ENCODE measurements at regions not wholly inside any gene's neighbourhood (a gene's known extent, or its start where the extent isn't known, plus 50 kb on each side); places are given as distances from the start of the nearest gene placed in this dataset.
"Not testable (repeated sequence)": the region's sequence is repeated elsewhere in the genome, so short reads cannot be mapped to it uniquely, and the experiment has no call there.

DNA sequence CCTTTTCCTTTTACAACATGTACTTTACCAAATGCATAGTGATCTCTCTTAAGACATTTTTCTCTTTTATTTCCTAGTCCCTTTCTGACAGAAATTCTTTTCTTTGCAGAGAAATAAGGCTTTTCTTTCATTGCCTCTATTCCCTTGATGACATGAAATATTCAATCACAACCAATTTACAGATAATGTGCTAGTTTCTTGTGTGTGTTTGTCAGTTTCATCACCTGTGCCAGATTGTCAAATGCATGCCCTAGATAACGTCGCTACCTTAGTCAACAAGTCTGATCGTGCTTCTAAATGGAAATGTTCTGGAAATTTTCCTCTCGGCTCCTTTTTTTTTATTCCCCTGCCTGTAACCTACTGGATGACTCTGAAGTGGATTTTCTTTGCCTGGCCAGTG lies 478.1 kb downstream of the KLF5 start:
- DNase-seq, result no peak

DNA sequence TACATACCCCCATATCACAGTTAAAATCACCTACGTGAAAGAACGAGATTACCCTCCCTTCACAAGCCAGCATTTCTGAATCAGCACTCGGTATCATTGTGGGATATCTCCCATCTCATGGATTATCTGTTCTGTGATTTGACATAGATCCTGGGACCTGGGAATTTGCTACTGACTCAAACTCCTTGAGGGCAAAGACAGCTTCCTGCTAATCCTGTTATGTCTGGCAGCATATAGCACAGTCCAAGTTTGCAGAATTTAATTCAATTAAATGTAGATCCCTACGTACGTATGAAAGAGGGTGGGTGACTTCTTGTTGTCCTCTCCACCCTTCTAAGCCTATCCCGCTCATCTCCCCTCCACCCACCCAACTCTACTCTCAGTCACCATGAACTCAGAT lies 476.5 kb downstream of the KLF5 start:
- DNase-seq, result no peak

DNA sequence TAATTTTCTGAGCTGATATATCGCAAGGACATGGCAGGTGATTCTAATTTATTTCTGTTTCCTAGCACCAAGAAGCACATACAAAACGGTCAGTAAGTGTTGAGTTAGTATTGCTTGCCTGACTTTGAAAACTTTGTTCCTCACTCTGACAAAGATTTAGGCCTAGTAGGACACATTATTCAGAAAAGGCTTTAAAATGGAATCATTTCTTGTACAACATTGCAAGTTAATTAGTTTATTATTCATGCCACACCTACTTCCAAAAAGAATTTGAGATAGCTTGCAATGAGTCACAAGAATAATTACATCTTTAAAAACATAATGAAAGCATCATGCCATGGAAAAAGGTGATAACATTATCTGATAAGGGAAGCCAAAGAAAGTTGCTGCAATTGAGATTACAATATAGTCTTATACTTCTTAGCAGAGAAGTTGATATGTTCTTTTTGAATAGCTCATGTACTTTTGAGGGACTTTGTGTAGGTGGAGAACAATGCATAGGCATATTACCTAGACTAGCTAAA lies 474.2 kb downstream of the KLF5 start:
- DNase-seq, result no peak

DNA sequence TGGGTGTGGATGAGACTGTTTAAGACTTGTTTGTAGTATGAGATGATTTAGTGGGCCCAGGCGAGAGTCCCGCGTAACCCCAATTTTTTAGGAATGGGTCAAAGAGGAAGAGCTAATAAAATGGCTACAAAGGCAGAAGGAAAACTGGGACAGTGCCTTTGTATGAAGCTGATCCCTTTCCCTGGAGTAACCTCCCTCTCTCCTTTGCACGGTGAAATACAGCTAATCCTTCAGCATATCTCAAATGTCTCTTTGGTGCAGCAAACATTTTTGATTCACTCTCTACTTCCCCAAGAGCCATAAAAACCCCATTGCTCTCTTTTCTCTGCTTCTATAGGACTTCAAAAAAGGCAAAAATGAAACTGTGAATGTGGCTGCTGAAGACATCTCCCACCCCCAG lies 473.8 kb downstream of the KLF5 start:
- DNase-seq, result no peak

DNA sequence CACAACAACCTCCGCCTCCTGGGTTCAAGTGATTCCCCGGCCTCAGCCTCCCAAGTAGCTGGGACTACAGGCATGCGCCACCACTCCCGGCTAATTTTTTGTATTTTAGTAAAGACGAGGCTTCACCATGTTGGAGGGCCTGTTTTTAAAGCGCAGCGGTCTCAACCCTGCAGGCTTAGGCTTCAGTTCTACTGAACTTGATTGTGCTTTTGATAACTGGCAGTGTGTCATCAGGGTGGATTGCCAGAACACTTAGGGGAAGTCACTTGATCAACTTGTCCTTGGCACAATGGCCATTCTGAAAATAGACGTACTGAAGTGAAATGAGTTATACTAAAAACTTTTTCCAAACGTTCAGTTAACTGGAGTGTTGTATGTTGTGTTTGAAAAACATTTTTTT lies 472.2 kb downstream of the KLF5 start:
- DNase-seq, result no peak

DNA sequence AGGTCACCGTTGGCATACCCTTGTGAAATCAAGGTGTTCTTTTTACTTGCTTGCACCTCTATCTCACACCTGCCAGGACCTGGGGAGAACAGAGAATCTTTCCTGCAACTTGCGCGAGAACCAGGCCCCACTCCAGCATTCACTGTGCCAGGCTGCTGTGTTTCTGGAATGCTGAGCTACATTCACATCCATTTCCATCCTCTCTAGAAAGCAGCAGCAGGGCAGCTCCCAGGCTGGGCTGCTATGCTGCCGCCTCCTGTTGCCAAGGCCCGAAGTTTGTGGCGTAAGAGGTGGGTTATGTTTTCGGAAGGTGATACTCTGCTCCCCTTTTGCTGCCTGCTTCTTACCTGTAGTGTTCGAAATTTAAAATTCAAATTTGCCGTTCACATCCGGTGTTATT lies 464.1 kb downstream of the KLF5 start:
- no peak for DNase-seq

DNA sequence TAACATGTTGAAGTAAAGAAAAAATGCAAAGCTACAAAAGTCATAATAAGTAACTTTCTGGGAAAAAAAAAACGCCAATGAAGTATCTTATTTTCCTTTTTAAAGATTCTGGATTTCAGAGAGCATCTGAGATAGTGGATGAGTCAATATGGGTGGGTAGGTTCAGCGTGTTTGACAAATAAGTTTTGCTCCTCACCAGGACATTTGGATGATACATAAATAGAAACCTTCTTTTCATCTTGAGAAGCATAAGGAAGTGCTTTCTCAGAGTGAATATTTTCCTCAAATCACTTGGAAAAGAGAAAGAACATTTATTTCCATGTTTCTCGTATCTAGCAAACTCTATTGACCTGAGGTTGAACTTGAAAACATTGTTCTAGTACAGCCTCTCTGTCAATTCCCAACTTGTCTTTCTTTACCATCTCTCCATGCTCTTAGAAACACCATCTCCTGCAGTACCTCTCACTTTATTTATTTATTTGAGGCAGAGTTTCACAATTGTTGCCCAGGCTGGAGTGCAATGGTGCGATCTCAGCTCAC lies 463.2 kb downstream of the KLF5 start:
- no peak for DNase-seq

DNA sequence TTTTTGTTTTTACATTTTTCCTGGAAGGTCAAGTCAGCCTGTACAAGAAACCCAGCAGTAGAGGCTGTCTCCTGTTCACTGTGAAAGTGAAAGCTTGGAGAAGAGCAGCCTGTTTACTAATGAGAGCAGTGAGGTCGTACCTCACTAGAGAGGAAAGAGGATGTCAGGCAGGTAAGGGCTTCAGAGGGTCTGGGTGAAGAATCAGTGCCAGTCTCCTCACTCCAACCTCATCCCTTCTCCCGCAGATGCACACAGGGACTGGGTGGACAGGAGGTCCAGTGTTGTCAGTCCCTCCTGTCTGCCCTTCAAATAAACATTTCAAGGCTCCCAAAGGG lies 462.5 kb downstream of the KLF5 start:
- DNase-seq, result no peak

DNA sequence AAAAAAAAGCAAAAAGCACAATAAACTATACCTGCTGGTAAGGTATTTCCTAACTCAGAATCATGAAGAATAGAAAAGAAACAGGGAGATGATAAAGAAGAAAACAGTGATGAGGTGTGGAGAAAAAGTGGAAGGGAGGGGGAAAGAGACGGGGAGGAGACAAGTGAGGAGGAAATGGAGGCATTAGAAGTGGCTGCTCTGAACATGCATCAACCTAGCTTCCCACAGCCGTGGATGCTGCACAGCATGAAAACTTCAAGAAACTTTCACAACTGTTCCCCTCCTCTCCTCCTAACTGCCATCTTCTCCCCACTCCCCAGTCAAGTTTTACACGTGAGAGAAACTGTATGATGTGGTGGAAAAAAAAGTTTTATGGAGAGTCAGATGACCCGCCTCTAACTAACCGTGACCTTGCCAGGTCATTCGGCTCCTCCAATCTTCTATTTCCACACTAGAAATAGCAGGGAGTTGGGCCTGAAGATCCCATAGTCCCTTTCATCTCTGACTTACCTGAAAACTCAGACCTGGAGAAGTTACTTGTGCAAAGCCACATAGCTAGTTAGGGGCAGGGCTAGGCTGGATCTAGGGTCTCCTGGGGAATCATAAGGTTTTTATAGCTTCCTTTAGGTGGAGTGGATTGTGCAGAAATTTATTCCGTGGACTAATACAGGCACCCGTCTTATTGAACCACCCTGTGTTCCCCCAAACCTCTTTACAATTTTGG lies 461.9 kb downstream of the KLF5 start:
- DNase-seq, result no peak

DNA sequence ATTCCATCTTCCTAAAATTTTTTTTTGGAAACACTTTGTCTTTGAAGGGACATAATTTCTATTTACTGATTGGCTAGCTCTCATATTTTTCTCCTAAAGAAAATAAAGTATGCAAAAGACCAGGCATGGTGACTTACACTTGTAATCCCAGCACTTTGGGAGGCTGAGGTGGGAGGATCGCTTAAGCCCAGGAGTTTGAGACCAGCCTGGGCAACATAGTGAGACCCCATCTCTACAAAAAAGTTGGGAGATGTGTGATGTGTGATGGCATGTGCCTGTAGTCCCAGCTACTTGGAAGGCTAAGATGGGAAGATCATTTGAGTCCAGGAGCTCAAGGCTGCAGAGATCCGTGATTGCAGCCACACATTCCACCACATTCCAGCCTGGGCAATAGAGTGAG lies 461.3 kb downstream of the KLF5 start:
- DNase-seq, result not testable (repeated sequence)

DNA sequence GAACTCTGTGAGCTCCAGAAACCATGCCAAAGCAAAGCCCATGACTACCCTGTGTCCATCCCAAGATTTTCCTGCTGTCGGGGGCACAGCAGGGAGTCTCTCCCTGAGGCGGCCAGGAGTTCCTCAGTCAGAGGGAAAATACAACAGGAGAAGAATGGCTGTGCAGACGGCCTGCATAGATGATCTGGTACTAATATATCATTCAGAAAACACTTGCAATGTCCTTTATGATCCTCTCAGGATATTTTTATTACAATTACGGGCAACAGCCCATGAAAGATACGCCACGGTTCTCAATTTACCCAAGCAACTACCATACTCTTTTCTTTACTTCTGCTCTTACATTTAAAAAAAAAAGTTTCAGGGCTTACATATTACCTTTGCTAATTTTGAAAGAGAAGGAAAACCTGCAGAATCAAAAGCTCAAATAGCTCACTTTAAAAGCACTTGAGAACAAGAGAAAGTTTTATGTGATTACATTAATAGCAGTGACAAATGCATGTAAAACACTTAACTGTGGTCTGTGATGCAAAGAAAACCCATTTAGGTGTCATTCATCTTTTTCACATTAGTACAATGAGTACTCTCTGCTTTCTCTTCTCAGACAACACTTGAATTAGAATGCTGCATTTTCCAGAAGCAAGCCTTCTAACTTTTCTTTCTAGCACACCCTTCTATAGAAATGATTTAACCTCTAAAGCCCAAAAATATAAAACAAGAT lies 460.8 kb downstream of the KLF5 start:
- no peak for DNase-seq

DNA sequence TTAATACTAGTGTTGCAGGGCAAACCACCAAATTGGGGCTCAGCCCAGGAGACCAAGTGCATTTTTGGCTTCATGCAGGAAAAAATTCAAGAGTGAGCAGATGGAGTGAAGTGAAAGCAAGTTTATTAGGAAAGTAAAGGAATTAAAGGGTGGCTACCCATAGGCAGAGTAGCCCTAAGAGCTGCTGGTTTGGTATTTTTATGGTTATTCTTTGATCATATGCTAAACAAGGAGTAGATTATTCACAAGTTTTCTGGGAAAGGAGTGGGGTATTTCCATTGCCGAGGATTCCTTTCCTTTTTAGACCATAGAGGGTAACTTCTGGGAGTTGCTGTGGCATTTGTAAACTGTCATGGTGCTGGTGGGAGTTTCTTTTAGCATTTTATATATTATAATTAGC lies 459.0 kb downstream of the KLF5 start:
- DNase-seq, result no peak

DNA sequence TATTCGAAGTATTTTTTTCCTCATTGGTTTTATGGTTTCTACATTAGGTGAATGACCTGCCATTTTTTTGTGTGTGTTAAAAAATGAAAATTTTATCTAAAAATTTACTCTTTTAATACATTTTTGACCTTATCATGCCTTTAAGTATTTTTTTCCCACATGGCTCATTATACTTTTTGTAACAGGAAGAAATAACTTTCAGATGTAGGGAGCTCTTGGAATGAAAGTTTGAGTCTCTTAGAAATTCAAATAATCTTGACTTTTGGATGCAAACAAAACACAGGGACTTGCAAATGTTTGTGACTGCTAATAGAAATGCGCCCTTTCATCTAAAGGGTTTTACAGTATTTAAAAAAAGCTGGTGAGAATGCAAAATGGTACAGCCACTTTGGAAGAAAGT lies 457.9 kb downstream of the KLF5 start:
- no peak for DNase-seq

DNA sequence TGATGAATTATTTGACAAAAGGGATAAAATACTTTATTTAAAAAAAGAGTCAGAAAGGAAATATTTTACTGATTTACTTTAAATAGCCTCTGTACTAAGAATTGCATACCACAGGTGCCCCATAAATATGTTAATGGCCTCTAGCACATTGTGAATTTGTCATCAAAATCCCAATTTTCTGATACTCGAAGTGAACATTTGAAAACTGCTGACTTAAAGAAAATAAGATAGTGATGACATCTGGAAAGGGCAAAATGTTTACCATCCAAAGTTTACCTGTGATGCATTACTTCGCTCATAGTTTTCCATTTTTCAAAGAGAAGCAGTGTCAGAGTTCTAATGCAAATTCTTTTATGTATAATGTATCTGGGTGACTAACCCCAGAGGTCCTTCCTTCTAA lies 455.4 kb downstream of the KLF5 start:
- no peak for DNase-seq

DNA sequence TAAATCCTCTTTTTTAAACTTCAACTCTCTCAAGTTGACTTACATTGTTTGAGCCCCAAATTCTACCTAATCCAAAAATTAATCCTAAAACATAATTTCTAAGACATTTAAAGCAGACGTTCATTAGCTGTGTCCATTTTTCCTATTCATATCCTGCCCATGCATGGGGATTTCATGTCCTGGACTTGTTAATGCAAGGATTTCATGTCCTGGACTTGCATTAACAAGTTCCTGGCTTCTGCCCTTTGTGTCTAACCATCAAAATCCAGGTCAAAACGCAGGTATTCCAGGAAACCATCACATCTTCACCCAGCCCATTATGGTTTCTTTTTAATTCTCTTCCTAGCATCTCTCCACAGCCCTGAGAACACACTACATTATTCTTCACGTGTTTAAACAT lies 454.9 kb downstream of the KLF5 start:
- DNase-seq, result no peak

DNA sequence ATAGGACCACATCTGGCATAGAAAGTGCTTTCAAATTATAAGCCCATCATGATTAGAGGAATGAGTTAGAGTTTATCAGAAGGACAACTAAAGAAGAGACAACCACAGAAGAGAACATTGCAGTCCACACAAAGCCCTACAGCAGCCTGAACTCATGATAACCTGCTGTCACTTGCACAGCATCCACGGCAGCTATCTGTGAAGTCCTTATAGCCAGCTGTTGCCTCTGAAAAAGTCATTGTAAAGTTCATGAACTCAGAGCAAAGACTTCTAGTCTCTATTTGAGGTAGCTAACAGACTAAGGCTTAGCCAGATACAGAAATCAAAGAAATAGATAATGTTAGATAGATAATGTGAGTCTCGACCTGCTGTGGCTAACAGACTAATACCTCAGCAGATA lies 450.0 kb downstream of the KLF5 start:
- no peak for DNase-seq

DNA sequence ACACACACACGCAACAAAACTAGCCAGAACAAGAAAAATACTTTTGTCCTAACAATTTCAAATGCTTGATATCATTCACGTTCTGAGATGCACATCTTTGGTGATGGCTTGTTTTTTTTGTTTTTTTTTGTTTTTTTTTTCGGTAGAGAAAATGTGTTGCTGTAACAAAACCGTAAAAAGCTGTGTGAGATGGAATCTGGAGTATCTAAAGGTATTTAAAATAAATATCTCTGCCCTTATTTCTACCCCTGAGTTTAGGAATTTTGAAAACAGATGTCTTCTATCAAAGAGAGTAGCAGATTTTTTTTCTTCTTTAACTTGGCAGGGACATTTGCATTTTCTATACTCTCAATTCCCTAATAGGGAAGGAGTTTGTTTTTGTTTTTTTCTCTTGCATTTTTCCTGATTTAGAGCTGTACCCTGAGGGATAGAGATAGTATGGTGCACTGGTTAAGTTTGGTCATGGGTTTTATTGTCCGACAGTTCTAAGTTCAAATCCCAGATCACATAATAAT lies 446.6 kb downstream of the KLF5 start:
- no peak for DNase-seq

DNA sequence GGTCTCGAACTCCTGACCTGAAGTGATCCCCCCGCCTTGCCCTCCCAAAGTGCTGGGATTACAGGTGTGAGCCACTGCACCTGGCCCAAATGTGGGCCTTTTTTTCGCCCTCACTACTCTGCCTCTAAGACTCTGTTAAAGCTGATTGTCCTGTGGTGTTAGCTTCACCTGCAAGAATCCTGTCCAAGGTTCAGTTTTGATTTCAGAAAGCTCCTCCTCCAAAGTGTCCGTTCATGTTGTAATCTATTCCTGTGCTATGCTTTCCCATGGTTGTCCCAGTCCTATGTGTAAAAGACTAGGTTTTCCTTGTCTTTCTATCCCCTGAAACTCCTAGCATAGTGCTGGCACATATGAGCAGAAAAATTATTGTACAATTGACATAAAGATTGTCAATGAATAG lies 440.9 kb downstream of the KLF5 start:
- DNase-seq, result no peak

DNA sequence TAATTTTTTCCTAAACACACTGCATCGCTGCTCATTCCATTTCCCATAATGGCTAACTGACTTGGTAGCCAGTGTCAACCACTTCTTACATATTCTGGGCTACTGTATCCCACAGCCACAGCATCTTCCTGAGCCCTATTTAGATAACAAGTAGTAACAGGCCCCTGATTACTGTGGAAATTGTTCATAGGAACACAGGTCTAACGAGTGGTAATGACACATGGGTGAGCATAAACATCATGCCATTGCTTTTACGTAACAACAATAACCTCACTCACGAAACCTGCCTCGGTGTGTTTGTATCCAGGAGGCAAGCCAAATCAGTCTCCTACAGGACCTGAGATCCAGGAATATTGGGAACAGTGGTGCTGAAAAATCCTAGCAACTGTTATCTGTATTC lies 438.6 kb downstream of the KLF5 start:
- DNase-seq, result no peak

DNA sequence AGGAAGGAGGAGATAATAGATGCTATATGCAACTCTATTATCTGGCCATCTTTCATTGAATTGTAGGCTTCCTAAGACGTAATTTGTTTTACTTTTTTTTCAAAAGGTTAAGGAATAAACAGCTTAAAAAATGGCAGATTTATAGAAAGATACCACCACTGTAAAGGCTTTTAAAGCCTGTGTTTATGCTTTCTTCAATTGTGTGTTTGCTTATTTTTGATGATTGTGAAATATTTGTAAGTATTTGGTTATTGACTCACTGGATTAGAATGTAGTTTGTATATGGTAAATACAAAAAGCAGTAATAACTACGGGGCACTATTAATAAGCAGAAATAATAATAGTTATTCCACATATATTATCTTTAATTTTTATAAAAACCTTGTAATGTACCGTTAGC lies 437.9 kb downstream of the KLF5 start:
- no peak for DNase-seq

DNA sequence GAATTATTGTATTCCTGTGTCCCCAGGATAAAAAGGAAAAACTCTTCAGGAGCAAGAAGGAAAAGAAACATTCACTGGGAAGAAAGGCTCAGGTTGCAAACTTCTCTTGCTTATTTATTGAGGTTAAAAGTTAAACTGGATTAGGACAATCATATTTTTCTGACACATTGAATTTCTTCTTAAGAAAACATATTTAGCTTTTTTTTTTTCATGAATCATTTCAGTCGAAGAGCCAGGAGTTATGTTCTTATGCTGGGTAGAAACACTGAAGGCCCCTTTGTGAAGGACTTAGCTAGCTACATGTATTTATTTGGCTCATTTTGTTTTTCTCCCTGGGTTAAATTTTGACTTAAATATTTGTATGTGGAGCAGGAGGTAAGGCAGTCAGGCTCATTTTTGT lies 434.0 kb downstream of the KLF5 start:
- DNase-seq, result no peak

DNA sequence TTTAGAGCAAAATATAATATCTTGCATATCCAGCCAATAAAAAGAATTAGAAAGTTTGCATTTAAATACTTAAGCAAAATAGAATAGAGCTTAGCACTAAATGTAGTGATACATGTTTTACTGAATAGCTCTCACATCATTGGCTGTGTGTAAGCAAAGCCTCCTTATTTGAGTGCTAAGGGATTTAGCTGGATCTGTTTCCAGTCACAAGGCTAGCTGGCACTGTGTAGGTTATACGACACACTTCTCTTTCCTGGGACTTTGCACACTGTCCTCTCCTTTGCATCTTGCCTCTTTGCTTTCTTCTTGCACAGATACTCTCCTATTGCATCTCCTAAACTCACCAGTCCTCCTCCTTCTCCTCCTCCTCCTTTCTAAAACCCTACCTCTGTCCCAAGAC lies 423.8 kb downstream of the KLF5 start:
- DNase-seq, result no peak

DNA sequence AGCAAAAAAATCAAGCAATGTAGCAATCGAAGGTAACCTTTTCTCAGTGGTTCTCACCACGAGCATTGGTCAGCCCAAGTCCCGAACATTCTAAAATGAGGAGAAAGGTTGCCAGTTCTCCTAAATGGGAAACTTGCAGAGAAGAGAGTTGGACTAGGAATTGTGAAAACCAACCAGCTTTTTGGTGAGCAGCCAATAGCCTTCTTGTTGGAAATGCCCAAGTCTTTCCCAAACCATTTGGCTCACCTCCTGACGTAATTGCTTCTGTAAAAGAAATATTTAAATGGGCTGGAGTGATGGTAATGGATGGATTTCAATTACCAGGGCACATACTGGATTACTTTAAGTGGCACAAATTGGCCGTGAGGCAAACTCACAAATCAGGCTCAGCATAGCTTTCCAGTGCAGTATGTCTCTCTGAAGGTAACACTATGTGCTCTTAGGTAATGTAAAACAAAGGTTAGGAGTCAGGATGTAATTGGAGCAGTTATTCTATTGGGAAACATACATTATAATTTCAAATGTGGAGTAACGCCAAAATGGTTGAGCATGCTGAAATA lies 423.2 kb downstream of the KLF5 start:
- no peak for DNase-seq
